ENCODE measurements at regions not wholly inside any gene's neighbourhood (a gene's known extent, or its start where the extent isn't known, plus 50 kb on each side); places are given as distances from the start of the nearest gene placed in this dataset.

DNA sequence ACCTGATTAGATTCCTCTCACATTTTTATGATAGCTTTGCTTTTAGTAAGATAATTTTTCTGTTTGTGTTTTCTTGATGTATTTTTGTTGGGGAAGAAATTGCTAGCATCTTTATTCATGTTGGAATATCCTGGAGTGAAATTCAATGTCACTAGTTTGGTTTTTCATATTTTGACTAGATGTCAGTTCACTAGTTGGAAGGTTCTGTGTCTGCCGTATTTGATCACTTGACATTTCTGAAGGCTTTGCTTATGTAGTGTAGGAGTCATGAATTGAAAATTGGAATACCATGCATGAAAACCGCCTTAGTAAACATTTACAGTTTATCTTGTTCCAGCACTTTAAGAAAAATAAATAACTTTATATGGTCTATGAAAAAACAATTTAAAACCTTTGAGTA is 348.4 kb downstream of the AASDHPPT start:
- no peaks in the 10 kb centered on the region for H3K9me3 ChIP-seq (ENCODE audit: low read depth, low read length, poor library complexity, severe bottlenecking)
- H3K36me3 ChIP-seq (ENCODE audit: insufficient read depth, low read length, poor library complexity, severe bottlenecking) = no peaks in the 10 kb centered on the region
- POLR2A ChIA-PET (ENCODE audit: low non-redundant PET) = no interaction called here
- no TSS peak for BruUV-seq (replicated peaks)
- DNase-seq (ENCODE audit: low spot score) = no peak
- no peak overlapping the region for H3K27ac ChIP-seq (ENCODE audit: low read depth, low read length, poor library complexity, severe bottlenecking)
- no peak overlapping the region for H3K4me3 ChIP-seq (ENCODE audit: low read depth, low read length, poor library complexity, severe bottlenecking)
- CTCF ChIA-PET = no interaction called here
- peaks cover 44% of the 10 kb centered on the region for H3K27me3 ChIP-seq (replicated peaks; ENCODE audit: insufficient read depth, low read depth, low read length, poor library complexity)
- TF ChIP-seq, protein P1, sequence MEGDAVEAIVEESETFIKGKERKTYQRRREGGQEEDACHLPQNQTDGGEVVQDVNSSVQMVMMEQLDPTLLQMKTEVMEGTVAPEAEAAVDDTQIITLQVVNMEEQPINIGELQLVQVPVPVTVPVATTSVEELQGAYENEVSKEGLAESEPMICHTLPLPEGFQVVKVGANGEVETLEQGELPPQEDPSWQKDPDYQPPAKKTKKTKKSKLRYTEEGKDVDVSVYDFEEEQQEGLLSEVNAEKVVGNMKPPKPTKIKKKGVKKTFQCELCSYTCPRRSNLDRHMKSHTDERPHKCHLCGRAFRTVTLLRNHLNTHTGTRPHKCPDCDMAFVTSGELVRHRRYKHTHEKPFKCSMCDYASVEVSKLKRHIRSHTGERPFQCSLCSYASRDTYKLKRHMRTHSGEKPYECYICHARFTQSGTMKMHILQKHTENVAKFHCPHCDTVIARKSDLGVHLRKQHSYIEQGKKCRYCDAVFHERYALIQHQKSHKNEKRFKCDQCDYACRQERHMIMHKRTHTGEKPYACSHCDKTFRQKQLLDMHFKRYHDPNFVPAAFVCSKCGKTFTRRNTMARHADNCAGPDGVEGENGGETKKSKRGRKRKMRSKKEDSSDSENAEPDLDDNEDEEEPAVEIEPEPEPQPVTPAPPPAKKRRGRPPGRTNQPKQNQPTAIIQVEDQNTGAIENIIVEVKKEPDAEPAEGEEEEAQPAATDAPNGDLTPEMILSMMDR (conservative IDR thresholded peaks at IDR 0.05; ENCODE audit: low read depth, low read length) = no peak
- TF ChIP-seq EZH2 (IDR thresholded peaks at IDR 0.05; ENCODE audit: borderline replicate concordance, low read depth, low read length, poor library complexity, severe bottlenecking) = no peak
- intact Hi-C loops (cut with micrococcal nuclease; ENCODE audit: unreplicated experiment) = no loop called here
- no peaks in the 10 kb centered on the region for H3K4me1 ChIP-seq (ENCODE audit: insufficient read depth, low read length, poor library complexity, severe bottlenecking)

DNA sequence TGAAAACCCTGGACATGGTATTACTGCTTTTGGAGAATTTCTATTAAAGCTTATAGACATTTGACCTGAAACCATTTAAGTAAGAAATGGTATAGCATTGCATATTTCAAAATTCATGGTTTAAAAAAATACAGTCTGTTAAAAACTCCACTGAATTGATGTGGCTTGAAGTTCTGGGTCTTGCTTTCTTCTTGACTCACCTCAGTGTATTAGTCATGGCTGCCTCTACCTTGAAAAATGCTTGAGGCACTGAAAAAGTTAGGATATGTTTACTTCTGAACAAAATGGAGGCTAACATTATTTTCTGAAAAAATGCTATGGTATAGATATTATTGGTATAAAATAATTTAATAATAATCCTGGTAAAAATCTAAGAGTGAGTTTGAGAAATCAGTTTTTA is 349.2 kb downstream of the AASDHPPT start:
- no peaks in the 10 kb centered on the region for H3K36me3 ChIP-seq (ENCODE audit: insufficient read depth, low read length, poor library complexity, severe bottlenecking)
- no peaks in the 10 kb centered on the region for H3K4me1 ChIP-seq (ENCODE audit: insufficient read depth, low read length, poor library complexity, severe bottlenecking)
- no peak overlapping the region for H3K27ac ChIP-seq (ENCODE audit: low read depth, low read length, poor library complexity, severe bottlenecking)
- no peaks in the 10 kb centered on the region for H3K9me3 ChIP-seq (ENCODE audit: low read depth, low read length, poor library complexity, severe bottlenecking)
- ChIA-PET POLR2A (ENCODE audit: low non-redundant PET) (no interaction called here), CTCF (no interaction called here)
- no peak for TF ChIP-seq EZH2 (IDR thresholded peaks at IDR 0.05; ENCODE audit: borderline replicate concordance, low read depth, low read length, poor library complexity, severe bottlenecking)
- TF ChIP-seq, protein P1 (conservative IDR thresholded peaks at IDR 0.05; ENCODE audit: low read depth, low read length) = no peak
- DNase-seq (ENCODE audit: low spot score) = no peak
- peaks cover 49% of the 10 kb centered on the region for H3K27me3 ChIP-seq (replicated peaks; ENCODE audit: insufficient read depth, low read depth, low read length, poor library complexity)
- intact Hi-C loops (cut with micrococcal nuclease; ENCODE audit: unreplicated experiment) = no loop called here
- H3K4me3 ChIP-seq (ENCODE audit: low read depth, low read length, poor library complexity, severe bottlenecking) = no peak overlapping the region
- no TSS peak for BruUV-seq (replicated peaks)

DNA sequence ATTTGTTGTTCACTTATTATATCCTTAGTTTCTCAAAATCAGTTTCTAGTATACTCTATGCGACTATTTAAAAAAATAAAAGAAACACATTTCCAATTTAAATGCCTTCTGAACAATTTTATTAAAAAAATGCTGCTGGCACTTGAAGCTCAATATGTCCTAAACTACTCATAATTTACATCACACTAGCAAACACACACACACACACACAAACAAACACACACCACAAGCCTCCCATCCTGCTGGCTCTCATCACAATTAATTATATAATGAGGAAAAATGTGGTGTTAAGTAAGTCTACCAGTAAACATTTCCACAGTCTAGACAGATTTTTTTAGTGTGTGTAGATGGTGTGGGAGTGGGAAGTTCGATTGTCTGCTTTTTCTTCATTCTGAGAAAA is 350.3 kb downstream of the AASDHPPT start:
- BruUV-seq (replicated peaks) = no TSS peak
- CTCF ChIA-PET = no interaction called here

More for the DNA sequence above, 350.3 kb downstream of the AASDHPPT start:
- POLR2A ChIA-PET (ENCODE audit: low non-redundant PET) = no interaction called here
- Histone ChIP-seq H3K36me3 (ENCODE audit: insufficient read depth, low read length, poor library complexity, severe bottlenecking) (no peaks in the 10 kb centered on the region), H3K9me3 (ENCODE audit: low read depth, low read length, poor library complexity, severe bottlenecking) (no peaks in the 10 kb centered on the region), H3K27ac (ENCODE audit: low read depth, low read length, poor library complexity, severe bottlenecking) (no peak overlapping the region), H3K4me3 (ENCODE audit: low read depth, low read length, poor library complexity, severe bottlenecking) (no peak overlapping the region), H3K27me3 (replicated peaks; ENCODE audit: insufficient read depth, low read depth, low read length, poor library complexity) (peaks cover 49% of the 10 kb centered on the region), H3K4me1 (ENCODE audit: insufficient read depth, low read length, poor library complexity, severe bottlenecking) (no peaks in the 10 kb centered on the region)
- intact Hi-C loops (cut with micrococcal nuclease; ENCODE audit: unreplicated experiment) = no loop called here
- no peak for DNase-seq (ENCODE audit: low spot score)
- TF ChIP-seq EZH2 (IDR thresholded peaks at IDR 0.05; ENCODE audit: borderline replicate concordance, low read depth, low read length, poor library complexity, severe bottlenecking) = no peak
- TF ChIP-seq, protein P1 (conservative IDR thresholded peaks at IDR 0.05; ENCODE audit: low read depth, low read length) = no peak

Data from A673 (cell line).